RPMI7951 (cell line): ENCODE measurements at regions not wholly inside any gene's neighbourhood (a gene's known extent, or its start where the extent isn't known, plus 50 kb on each side); places are given as distances from the start of the nearest gene placed in this dataset.

Experiments used
- DNase-seq: peaks from one replicate; pipeline ENCODE4 v3.0.0-alpha.2; 2012; ENCODE audit warnings: low read depth

- no peak for DNase-seq
Measured at GRCh38 chr20:12276011-12276673, 358.4 kb downstream of the BTBD3 start.

DNA sequence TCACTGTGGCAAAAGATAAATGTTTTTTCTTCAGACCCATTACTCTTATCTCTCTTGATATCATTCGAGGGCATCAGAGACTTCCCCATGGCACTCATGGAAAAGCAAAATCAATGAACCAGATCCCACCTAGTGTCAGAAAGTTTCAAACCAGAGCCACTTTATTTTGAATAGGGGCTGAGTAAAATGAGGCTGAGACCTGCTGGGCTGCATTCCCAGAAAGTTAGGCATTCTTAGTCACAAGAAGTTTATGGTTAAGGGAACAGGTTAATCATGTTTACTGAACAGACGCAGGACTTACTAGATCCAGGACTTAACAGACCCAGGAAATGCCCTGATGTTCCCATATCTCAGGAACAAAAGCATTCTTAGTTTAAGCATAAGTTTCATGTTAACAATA is 369.9 kb downstream of the BTBD3 start:
- no peak for DNase-seq

GRCh38 chr20:12289465-12289864 is 371.8 kb downstream of the BTBD3 start:
- DNase-seq, result no peak

GRCh38 chr20:12291386-12291785 is 373.7 kb downstream of the BTBD3 start:
- no peak for DNase-seq

DNA sequence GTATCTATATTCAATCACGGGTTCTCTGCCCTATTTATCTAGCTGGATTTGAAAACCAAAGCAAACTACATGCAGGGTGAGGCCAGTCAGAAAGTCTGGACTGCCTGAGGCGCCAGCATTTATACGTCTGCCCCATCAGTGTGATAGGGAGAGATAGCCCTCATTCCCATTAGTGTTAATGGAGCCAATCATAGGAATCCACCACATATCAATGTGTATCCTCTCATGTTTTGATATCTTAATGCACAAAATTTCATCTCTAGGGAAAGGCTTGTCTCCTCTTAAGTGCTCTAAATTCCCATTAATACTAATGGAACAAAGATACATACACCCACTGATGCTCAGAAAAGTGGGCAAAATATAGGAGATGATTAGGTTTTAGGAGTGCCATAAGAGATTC is 376.2 kb downstream of the BTBD3 start:
- DNase-seq, result no peak

- no peak for DNase-seq
Measured at GRCh38 chr20:12294678-12295077, 377.0 kb downstream of the BTBD3 start.

- DNase-seq, result no peak
Measured at GRCh38 chr20:12305188-12305950, 387.7 kb downstream of the BTBD3 start.

GRCh38 chr20:12306107-12306506 is 388.4 kb downstream of the BTBD3 start:
- DNase-seq, result no peak

- no peak for DNase-seq
Measured at GRCh38 chr20:12311094-12311865, 393.6 kb downstream of the BTBD3 start.

DNA sequence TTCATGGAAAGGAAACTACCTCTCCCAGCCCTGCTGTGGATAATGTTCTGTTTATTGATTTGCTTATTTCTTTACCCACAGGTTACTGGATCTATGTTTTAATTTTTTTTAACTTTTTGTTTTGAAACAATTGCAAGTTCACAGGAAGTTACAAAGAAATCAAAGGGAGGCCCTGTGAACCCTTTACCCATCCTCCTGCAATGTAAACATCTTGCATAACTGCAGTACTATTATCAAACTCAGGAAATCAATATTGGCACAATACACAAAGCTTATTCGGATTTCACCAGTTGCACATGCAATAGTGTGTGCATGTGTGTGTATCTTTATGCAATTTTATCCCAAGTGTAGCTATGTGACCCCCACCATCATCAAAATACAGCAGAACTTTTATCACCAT is 398.0 kb downstream of the BTBD3 start:
- DNase-seq, result no peak

DNA sequence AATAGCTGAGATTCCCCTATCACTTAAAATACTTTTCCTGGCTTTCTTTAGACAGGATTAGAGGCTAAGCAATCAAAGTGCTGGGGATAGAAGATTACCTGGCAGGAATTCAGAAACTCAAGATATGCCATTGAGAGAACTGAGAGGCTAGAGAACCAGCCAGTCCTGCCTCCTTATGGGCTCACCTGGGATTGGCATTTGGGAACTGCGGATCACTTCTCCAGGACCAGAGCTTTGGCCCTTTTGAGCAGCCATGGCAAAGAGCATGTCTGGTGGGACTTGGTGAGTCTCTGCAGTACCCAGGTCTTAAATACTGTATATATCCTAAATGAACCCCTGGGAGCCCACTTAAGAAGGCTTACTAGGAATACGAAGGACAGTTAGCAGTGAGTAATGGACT is 399.1 kb downstream of the BTBD3 start:
- no peak for DNase-seq

GRCh38 chr20:12317433-12317832 is 399.7 kb downstream of the BTBD3 start:
- no peak for DNase-seq

DNA sequence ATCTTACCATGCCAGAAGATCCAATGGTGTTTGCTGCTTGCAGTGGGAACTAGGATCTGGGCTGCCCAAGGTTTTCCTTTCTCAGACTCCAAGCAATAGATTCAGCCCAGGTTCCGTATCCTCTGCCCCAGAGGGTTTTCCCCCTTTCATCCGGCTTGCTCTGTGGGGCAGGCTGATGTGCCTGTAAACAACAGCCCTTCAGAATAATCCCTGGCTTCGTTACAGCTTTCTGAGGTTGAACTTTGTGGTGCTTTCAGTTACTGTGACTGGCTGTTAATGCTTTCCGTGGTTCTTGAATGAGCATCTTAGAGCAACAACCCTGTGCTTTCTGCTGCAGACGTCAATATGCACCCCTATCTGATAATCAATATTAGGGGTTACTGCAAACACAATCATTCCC is 400.4 kb downstream of the BTBD3 start:
- peak; percentile 21 for DNase-seq

DNA sequence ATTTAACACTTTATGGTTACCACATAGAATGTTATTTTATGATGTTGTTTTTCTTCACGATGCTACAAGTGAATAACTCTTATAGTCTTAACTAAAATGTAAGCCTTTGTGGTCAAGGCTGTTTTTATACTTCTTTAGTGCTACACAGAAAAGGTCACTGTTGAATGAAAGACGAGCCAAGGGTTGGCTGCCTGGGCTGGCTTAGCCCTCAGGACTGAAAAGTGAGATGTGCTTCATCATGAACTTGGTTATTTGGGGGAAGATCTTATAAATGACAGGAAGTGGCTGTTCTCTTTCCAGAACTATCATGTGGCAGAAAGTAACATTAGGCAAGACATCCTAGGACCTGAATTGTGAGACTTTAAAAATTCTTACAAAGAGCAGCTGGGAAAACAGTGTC is 404.0 kb downstream of the BTBD3 start:
- DNase-seq, result no peak

- DNase-seq, result no peak
Measured at GRCh38 chr20:12327205-12327604, 409.5 kb downstream of the BTBD3 start.

DNA sequence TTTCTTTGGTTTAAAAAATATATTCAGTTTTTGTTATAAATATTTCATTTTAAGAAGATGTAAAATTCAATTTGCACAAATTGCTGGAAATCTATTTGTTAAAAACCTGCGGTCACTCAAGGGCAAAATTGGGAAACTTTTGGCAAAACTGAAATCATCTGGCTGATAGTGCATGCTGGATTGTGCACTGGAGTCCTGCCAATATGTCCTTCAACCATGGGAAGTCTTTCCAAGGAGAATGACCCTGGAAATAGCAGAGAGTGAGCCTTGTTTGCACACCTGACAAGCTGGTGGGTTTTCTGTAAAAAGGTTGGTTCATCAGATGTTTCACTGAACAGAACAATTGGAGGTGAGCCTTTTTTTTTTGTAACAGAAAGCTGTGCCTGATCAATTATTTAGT is 413.5 kb downstream of the BTBD3 start:
- DNase-seq, result no peak

DNA sequence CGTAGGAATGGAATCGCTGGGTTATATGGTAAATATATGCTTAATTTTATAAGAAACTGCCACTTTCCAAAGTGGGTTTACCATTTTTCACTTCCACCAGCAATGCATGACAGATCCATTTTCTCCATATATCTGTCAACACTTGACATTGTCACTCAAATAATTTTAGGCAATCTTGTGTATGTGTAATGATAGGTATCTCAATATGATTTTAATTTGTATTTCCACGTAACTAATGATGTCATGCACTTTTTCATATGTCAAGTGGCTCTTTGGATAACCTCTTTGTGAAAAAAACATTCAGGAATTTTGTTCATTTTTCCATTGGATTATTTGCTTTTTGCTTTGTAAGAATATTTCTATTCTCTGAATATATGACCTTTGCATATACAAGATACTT is 419.9 kb downstream of the BTBD3 start:
- no peak for DNase-seq

GRCh38 chr20:12345978-12346377 is 428.3 kb downstream of the BTBD3 start:
- no peak for DNase-seq

GRCh38 chr20:12353842-12354241 is 436.1 kb downstream of the BTBD3 start:
- no peak for DNase-seq

DNA sequence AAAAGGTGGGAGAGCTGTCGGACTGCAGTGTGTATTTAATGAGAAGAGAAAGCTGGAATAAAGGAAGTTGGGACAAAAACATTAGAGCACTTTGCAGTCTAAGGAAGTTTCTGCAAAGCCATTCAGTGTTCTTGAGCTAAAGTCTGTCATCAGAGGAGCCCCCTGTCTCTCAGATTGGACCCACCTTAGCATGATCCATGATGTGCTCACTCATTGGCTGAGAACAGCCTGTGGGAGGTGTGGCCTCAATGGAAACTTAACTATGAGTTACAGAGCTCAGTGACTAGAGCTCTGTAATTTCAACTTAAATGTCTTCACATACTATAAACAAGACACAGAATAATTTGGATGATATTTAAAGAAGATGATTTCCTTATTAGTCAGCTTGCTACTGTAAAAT is 437.0 kb downstream of the BTBD3 start:
- DNase-seq, result no peak

DNA sequence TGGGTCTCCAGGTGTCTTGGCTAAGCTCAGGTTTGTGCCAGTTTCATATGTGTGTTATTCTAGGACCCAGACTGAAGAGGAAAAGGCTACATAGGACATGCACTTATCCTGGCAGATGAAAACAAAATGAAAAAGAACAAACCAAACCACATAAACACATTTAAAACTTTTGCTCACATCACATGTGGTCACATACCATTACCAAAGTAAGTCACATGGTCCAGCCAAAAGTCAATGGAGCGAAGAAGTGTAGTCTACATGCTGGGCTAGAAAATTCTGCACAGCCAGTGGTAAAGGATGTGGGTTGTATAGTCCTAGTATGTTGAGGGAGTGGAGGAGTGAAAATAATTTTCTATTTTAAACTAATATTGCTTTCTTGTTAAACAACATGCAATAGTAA is 437.5 kb downstream of the BTBD3 start:
- no peak for DNase-seq

DNA sequence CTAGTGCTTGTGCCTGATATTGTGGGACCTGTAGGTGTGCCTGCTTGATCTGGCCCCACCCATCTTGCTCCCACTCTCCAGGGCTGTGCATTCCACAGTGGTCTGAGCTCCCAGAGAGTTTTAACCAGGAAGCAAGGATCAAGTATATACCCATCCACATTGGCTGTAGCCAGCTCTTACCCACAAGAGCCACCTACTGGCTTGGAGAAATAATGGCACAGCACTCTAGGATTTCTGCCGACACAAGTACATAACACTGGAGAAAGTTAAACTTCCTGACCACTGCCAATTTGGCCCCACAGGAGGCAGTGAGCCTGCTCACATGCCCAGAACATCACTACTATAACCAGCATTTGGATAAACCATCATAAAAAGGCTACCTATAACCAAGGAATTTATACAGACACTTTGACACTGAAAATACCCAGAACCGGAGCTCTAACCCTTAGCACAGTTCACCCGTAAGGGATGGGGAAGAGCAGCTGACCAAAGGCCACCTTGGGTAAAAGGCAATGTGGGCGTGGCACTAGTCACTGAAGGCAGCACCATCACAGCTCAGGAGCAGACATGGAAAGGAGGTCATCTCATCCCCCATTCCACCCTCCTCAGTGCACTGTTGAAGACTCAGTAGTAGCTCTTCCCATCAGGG is 440.4 kb downstream of the BTBD3 start:
- DNase-seq, result no peak

DNA sequence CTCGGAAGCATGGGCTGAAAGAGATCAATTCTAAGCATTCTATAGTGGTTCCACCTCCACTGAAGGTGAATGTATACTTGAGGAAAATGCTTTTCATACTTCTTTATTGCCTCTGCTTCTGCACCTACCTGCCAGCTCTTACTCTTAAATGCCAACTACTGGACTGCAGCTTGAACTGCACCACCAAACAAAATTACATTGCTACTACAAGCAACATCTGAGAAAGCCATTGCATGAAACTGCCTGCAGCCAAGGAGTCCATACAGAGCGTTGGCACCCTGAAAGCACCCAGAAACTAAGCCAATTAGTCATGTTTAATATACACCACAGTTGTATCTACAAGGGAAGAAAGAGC is 440.9 kb downstream of the BTBD3 start:
- DNase-seq, result no peak
